OCI-LY7 (cell line): ENCODE measurements at regions not wholly inside any gene's neighbourhood (a gene's known extent, or its start where the extent isn't known, plus 50 kb on each side); places are given as distances from the start of the nearest gene placed in this dataset.

ENCODE experiments used
- BruUV-seq: library from RNA; stranded (reverse); fragments of 400-500 nt; replicated peaks from 2 replicates; lab custom pipeline; 2021; lab: Mats Ljungman, UMichigan
- CTCF ChIA-PET: fragments of 300-600 bp; sonication (Branson Sonifier 250); formaldehyde crosslinking; loops from one replicate; lab custom pipeline; 2022; ENCODE audit warnings: antibody characterized with exemption; ENCODE audit not compliant: unreplicated experiment; lab: Charles Lee
- POLR2A ChIA-PET: fragments of 300-600 bp; sonication (Branson Sonifier 250); formaldehyde crosslinking; loops from one replicate; lab custom pipeline; 2022; ENCODE audit warnings: antibody characterized with exemption; lab: Charles Lee
- DNase-seq: peaks from one replicate; pipeline ENCODE4 v3.0.0-alpha.2; 2015; ENCODE audit warnings: low spot score
- H2AFZ ChIP-seq: fragments of 200-600 bp; sonication (generic), shearing (Covaris generic); 2 replicates; pipeline ENCODE4 v1.6.1; 2014; ENCODE audit warnings: mild to moderate bottlenecking, antibody characterized with exemption, low read length, moderate library complexity
- H3K27ac ChIP-seq: fragments of 200-600 bp; sonication (generic); 2 replicates; pipeline ENCODE4 v1.5.1; 2014; ENCODE audit warnings: mixed run types, low read depth, mild to moderate bottlenecking, moderate library complexity, low read length, inconsistent platforms; ENCODE audit not compliant: poor library complexity, severe bottlenecking
- H3K36me3 ChIP-seq: fragments of 200-600 bp; sonication (generic); 2 replicates; pipeline ENCODE4 v1.6.1; 2014; ENCODE audit warnings: mild to moderate bottlenecking, antibody characterized with exemption, low read length, moderate library complexity, mixed read lengths; ENCODE audit not compliant: insufficient read depth
- H3K4me1 ChIP-seq: fragments of 200-600 bp; sonication (generic); 2 replicates; pipeline ENCODE4 v1.5.1; 2014; ENCODE audit warnings: mild to moderate bottlenecking, low read length; ENCODE audit not compliant: insufficient read depth, poor library complexity, severe bottlenecking
- H3K4me2 ChIP-seq: fragments of 200-600 bp; sonication (generic); 2 replicates; pipeline ENCODE4 v1.6.1; 2014; ENCODE audit warnings: mild to moderate bottlenecking, low read length
- H3K4me3 ChIP-seq: fragments of 200-600 bp; sonication (generic); 2 replicates; pipeline ENCODE4 v1.5.1; 2014; ENCODE audit warnings: mild to moderate bottlenecking, low read depth, low read length; ENCODE audit not compliant: poor library complexity, severe bottlenecking
- H3K79me2 ChIP-seq: fragments of 200-600 bp; sonication (generic); 2 replicates; pipeline ENCODE4 v1.6.1; 2016; ENCODE audit warnings: low read depth, mild to moderate bottlenecking, low read length, moderate library complexity, mixed read lengths; ENCODE audit not compliant: insufficient read depth
- H3K9me2 ChIP-seq: fragments of 200-600 bp; sonication (generic); 2 replicates; pipeline ENCODE4 v1.6.1; 2016; ENCODE audit warnings: mild to moderate bottlenecking, low read length, mixed read lengths; ENCODE audit not compliant: insufficient read depth
- H3K9me3 ChIP-seq: fragments of 200-600 bp; sonication (generic); 2 replicates; pipeline ENCODE4 v1.6.1; 2014; ENCODE audit warnings: mild to moderate bottlenecking, mixed run types, low read length, mixed read lengths
- H4K20me1 ChIP-seq: fragments of 200-600 bp; sonication (generic); 2 replicates; pipeline ENCODE4 v1.6.1; 2014; ENCODE audit warnings: mild to moderate bottlenecking, antibody characterized with exemption, low read length, moderate library complexity, mixed read lengths; ENCODE audit not compliant: insufficient read depth
- CTCF ChIP-seq: fragments of 200-600 bp; sonication (generic); conservative IDR thresholded peaks from 2 replicates; pipeline ENCODE4 v1.5.1; 2014; ENCODE audit warnings: mild to moderate bottlenecking, antibody characterized with exemption, low read length, moderate library complexity, mixed read lengths
- EZH2phosphoT487 ChIP-seq: fragments of 200-600 bp; sonication (generic); IDR thresholded peaks from 2 replicates; pipeline ENCODE4 v1.6.1; 2018; ENCODE audit warnings: low read depth, borderline replicate concordance, mild to moderate bottlenecking, mixed run types, antibody characterized with exemption, low read length, moderate library complexity, mixed read lengths
- intact Hi-C: fragments of 100-400 bp; cut with micrococcal nuclease; formaldehyde crosslinking; loops from one replicate; pipeline ENCODE4 v1.10.0; 2022; ENCODE audit not compliant: unreplicated experiment

GRCh38 chr2:104790100-104790811 lies 63.7 kb upstream of the POU3F3 start:
- Histone ChIP-seq H3K27ac (no peak overlapping the region), H4K20me1 (no peaks in the 10 kb centered on the region), H2AFZ (no peak overlapping the region), H3K4me3 (no peak overlapping the region), H3K9me3 (no peaks in the 10 kb centered on the region), H3K36me3 (no peaks in the 10 kb centered on the region), H3K4me2 (no peak overlapping the region), H3K9me2 (no peaks in the 10 kb centered on the region), H3K4me1 (no peaks in the 10 kb centered on the region), H3K79me2 (no peaks in the 10 kb centered on the region)
- no peak for DNase-seq
- TF ChIP-seq CTCF (no peak), EZH2phosphoT487 (no peak)
- no TSS peak for BruUV-seq
- intact Hi-C loops: no loop called here
- ChIA-PET CTCF (no interaction called here), POLR2A (interaction anchor here (1.2 kb wide), 1 partner anchor 10 kb away, joined by 3 read pairs; no protein-coding TSS in a partner anchor)

GRCh38 chr2:104790901-104791495 lies 62.9 kb upstream of the POU3F3 start:
- Histone ChIP-seq H3K9me3 (no peaks in the 10 kb centered on the region), H2AFZ (no peak overlapping the region), H3K79me2 (no peaks in the 10 kb centered on the region), H3K9me2 (no peaks in the 10 kb centered on the region), H3K4me3 (no peak overlapping the region), H3K27ac (no peak overlapping the region), H4K20me1 (no peaks in the 10 kb centered on the region), H3K4me2 (no peak overlapping the region), H3K4me1 (no peaks in the 10 kb centered on the region), H3K36me3 (no peaks in the 10 kb centered on the region)
- no TSS peak for BruUV-seq
- TF ChIP-seq EZH2phosphoT487 (no peak), CTCF (no peak)
- ChIA-PET POLR2A (interaction anchor here (0.5 to 1.2 kb wide), 2 partner anchors 9 to 171 kb away, joined by 3 to 4 read pairs; no protein-coding TSS in a partner anchor), CTCF (no interaction called here)
- intact Hi-C loops: no loop called here
- DNase-seq: no peak

- Histone ChIP-seq H3K4me3 (no peak overlapping the region), H3K27ac (no peak overlapping the region), H3K9me3 (no peaks in the 10 kb centered on the region), H3K9me2 (no peaks in the 10 kb centered on the region), H2AFZ (no peak overlapping the region), H4K20me1 (no peaks in the 10 kb centered on the region), H3K4me2 (no peak overlapping the region), H3K4me1 (no peaks in the 10 kb centered on the region), H3K36me3 (no peaks in the 10 kb centered on the region), H3K79me2 (no peaks in the 10 kb centered on the region)
- TF ChIP-seq EZH2phosphoT487 (no peak), CTCF (no peak)
- POLR2A ChIA-PET: interaction anchor here (0.6 kb wide), 2 partner anchors 42 to 270 kb away, joined by 3 to 4 read pairs; no protein-coding TSS in a partner anchor
- intact Hi-C loops: no loop called here
- CTCF ChIA-PET: no interaction called here
- no peak for DNase-seq
- BruUV-seq: no TSS peak
Measured at GRCh38 chr2:104793966-104794365, 59.9 kb upstream of the POU3F3 start.
